Stimulated activated CD8-positive, alpha-beta memory T cell treated with anti-CD3 and anti-CD28 coated beads, Interleukin-15, amount 100 ng/mL, for 4 hours (primary cell): ENCODE measurements at regions not wholly inside any gene's neighbourhood (a gene's known extent, or its start where the extent isn't known, plus 50 kb on each side); places are given as distances from the start of the nearest gene placed in this dataset.

ENCODE experiments used
- DNase-seq, 2 donors: peaks; one replicate each; pipeline ENCODE4 v3.0.0-alpha.2; 2020; ENCODE audit warnings: low read depth in 2 of 2

GRCh38 chr12:111222027-111222414 is 146.9 kb downstream of the PHETA1 start:
- DNase-seq, result no peak

DNA sequence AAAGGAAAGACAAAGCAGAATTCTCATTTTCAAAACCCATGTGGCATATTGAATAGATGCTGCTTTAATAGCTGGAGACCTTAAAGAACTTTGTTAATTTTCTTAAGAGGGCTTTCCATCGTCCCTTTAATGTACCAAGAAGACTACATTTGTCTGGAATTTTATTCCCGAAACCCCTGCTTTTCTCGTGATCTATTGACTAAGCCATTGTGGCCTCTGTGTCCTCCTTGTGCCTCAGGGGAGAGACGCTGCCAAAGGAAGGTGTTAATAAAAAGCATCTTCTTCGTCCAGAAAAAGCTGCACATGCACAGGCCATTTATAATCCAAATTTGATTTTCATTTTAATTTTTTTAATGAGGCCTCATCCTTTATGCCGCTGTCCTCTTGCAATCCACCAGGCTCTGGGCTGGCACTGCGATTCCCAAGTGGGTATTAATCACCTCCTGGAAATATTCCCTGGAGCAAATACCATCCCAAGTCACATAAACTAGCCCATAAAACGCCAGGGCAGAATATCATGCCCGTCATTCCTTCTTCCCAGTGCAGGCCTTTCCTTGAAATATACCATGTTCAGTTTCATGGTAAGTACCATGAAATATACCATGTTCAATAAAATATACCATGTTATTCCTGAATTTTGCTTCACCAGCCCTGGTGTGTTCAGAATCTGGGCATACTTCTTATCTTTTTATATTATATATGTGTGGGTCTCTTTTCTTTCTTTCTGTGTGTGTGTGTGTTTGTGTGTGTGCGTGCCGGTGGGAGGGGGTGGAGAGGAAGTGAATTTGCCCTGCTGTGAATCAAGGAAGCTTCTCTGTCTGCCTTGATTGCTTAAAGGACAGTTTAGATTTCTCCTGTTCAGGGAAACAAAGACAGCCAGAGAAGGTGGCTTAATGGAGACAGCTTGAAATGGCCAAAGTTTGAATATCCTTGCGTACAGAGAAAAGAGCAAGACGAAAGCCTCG is 147.6 kb downstream of the PHETA1 start:
- DNase-seq, result no peak

GRCh38 chr12:111220363-111220762 is 148.5 kb downstream of the PHETA1 start:
- no peak for DNase-seq

DNA sequence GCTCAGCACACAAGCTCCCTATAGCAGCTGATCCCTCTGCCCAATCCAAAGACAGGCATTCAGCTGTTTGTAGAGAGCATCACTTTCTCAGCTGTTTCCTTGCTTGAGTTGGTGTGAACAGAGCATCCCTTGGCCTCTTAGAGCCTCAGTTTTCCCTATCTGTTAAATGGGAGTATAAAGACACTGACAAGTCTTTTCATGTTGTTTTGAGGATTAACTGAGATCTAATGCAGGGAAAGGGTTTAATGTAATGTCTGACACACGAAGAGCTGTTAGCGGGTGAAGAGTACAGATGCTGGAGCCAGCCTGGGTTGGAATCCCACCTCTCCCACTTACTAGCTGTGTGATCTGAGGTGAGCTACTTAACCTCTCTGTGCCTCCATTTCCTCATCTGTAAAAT is 149.5 kb downstream of the PHETA1 start:
- DNase-seq, result no peak

GRCh38 chr12:111218499-111218898 is 150.4 kb downstream of the PHETA1 start:
- DNase-seq, result no peak

GRCh38 chr12:111216387-111217159 is 152.3 kb downstream of the PHETA1 start:
- no peak for DNase-seq

DNA sequence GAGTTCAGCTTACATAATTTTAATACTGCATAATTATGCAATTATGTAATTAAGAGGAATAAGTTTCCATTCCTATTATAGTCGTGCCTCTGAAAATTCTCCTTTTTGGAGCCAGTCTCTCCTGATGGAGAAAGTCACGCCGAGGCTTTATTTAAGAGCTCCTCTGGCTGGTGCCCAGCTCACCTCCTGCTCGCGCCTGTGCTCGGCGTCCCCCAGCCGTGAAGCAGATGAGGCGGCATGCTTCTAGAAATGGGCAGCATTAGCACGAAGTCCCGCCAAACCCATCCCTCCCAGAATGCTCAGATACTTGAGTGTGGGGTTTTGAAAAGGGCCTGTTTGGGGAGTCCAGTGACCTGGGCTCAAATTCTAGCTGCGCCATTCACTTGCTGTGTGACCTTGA is 153.0 kb downstream of the PHETA1 start:
- no peak for DNase-seq

DNA sequence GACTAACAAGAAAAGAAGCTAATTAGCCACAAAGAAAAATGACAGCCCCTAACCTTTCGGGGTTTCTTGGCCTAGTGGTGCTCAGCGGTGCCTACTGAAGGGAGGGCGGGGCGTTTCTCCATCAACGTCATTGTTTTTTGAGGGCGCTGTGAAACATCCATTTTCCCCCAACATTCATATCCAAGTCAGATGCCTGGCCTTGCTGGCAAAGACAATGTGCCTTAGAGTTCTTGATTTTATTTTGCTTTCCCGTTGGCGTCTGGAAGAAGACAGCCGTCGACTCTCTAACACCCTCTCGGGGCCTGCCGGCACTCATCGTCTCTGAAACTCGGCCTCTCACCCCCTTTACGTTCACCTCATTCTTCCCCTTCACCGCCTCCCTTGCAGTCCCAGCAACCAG is 154.5 kb downstream of the PHETA1 start:
- DNase-seq, result no peak

GRCh38 chr12:111213561-111213960 is 155.3 kb downstream of the PHETA1 start:
- no peak for DNase-seq

DNA sequence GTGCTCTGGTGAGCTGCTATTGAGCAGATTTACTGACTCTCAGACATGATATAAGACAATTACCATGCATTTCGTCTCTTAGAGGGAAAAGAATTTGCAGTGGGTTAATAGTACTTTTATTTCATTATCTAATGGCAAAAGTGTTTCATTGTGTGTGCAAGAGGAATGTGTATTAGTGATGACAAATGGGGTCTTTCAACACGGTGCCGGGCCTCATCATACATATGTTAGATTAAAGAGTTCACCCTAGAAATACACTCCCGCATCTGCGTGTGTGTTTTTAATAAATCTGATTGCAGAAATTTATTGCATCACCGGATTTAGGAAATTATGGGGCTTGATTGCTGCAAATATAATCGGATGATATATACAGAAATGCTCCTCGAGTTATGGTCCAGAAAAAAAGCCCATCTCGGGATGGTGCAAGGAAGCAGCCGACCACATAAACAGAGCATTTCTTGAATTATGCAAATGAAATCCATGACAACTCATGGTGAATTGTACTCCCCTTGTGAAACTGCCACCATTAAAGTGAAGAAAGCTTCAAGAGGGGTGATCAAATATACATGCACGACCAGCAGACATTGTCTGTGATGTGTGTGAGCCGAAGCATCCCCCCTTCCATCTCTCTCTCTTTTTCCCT is 156.0 kb downstream of the PHETA1 start:
- no peak for DNase-seq

DNA sequence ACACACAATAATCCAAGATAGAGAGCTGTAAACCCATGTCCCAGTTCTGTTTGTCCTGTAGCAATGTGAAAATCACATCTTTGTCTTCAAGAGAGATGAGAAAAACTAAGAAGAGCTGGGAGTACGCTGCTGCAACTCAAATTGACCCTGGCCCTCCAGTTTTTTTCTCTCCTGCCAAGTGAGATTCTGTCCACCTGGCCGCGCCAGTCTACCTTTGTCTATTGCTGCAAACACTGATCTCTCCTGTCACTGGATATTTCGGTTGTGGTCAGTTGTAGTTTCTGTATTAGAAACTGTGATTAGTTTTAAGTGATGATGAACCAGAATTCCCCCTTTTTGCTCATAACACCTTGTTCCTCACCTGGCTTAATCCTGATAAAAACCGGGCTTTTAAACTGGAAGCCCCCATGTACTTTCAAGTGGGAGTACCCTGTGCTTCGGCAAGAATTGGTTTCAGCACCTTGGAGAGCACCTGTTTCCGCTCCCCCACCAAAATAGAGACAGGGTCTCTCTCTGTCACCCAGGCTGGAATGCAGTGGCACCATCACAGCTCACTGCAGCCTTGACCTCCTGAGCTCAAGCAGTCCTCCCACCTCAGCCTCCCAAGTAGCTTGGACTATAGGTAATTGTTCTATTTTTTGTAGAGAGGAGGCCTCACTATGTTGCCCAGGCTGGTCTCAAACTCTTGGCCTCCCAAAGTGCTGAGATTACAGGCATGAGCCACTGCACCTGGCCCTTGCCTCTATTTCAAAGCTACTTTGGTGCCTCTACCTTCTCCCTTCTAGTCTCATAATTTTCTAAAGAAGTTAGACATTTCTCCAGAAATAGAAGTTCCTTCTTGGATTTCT is 156.8 kb downstream of the PHETA1 start:
- no peak for DNase-seq

DNA sequence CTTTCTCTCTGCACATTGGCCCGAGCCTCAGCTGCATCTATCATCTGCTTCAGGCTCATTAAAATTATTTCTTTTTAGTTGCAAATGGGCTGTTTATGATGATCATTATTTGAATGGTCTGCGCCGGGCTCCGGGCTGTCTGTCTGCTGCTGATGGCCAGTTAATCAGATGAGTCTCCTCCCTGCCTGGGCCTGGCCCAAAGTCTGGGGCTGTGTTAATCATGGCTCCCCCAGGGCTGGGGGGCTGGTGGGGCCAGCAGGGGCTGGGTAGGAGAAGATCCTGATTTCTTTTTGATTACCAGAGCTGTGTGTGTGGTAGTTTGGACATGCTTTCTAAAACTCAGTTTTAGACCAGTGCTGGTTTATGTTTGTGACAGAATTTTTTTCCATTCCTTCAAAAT is 159.1 kb downstream of the PHETA1 start:
- no peak for DNase-seq

GRCh38 chr12:111207761-111208160 is 161.1 kb downstream of the PHETA1 start:
- no peak for DNase-seq

GRCh38 chr12:111204788-111205241 is 164.1 kb downstream of the PHETA1 start:
- no peak for DNase-seq

GRCh38 chr12:111203969-111204368 is 164.9 kb downstream of the PHETA1 start:
- DNase-seq, result no peak

DNA sequence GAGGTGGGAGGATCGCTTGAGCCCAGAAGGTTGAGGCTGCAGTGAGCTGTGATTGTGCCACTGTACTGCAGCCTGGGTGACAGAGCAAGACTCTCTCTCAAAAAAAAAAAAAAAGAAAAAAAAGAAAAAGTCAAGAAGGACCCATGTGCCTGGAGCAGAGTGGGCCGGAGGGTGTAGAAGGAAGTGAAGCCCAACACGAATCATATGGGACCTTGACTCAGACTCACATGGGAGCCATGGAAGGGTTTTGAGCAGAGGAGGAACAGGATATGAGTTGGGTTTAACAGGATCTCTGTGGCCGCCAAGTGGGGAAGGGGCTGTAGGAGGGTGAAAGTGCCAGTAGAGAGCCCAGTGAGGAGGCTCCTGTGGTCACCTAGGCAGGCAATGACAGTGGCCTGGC is 165.4 kb downstream of the PHETA1 start:
- DNase-seq, result no peak

DNA sequence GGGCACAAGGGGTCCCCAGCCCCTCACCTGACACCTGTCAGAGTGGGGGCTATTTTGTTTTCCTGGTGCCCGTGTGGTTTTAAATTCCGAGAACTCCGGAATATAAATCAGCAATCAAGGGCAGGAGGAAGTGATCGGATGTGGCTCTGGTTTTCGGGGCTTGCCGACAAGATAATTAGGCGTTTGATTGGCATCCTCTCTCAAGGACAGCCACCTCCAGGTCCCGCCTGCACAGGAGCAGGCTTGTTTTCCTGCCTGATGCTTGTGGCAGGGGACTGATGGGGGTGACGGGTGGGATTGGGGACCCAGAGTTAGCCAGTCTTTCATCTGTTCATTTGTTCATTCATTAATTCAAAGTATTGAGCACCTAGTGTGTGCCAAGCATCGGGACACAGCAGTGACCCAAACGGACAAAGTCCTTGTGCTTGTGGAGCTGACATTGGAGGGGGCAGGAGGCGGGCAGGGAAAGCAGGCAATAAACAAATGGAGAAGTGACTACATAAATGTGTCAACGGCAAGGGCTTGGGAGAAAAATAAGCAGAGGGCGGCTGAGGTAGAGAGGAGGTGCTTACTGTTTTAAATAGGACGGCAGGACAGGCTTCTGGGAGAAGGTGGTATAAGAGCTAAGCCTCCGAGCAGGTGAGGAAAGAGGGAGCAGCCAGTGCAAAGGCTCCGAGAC is 166.5 kb downstream of the PHETA1 start:
- DNase-seq, result no peak

- no peak for DNase-seq
These were observed 167.2 kb downstream of the PHETA1 start for GRCh38 chr12:111201495-111202236.

DNA sequence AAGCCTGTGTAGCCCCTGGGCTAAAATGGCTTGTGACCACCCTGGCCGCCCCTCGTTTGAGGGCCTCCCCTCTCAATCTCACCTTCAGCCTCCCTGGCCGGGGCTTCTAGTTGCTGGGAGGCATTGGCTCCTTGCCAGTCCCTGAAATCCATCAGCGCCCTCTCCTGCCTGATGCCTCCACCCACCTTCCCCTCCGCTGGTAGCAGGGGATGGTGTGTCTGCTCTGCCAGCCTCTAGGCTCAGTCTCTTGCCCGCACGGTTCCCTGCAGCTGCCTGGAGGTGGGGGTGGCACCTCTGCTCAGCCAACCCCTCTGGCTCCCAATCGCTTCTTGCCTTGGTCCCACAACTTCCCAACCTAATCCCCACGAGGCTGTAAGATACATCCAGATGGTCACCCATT is 167.9 kb downstream of the PHETA1 start:
- DNase-seq, result no peak

DNA sequence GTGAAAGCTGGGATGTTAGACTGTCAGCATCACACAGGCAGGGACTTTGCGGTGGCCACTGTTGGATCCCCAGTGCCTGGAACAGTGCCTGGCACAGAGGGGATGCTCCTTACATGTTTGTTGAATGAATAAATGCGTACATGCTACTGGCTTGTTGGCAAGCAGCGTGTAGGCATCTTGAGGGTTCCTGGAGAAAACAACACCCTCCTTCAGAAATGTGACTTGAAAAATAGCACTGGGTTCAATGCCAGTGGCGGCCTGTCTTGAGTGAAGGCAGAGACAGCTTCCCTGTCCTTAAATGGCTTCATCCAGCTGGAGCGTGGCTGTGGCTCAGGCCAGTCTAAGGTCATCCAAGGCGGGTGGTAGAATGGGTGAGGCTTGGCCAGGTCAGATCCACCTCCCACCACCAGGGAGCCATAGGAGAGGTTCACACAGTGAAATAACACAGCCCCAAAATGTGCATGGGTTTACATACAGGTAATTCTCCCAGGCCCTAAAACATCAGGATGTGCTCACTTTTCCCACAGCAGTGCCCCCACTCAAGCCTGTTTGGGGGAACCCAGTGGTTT is 171.4 kb downstream of the PHETA1 start:
- no peak for DNase-seq
